SK-N-SH (cell line): ENCODE measurements at regions not wholly inside any gene's neighbourhood (a gene's known extent, or its start where the extent isn't known, plus 50 kb on each side); places are given as distances from the start of the nearest gene placed in this dataset.

Source experiments
- CTCF ChIA-PET: fragments of 300-600, 350-600 bp; formaldehyde crosslinking; extraction: SDS; loops from one replicate; lab custom pipeline; 2021; lab: Yijun Ruan, JAX
- POLR2A ChIA-PET: fragments of 350-600 bp; sonication (Branson Sonifier 250); formaldehyde crosslinking; extraction: SDS; loops from one replicate; lab custom pipeline; 2020; ENCODE audit warnings: antibody characterized with exemption, inconsistent platforms; lab: Yijun Ruan, JAX
- DNase-seq: peaks from one replicate; pipeline ENCODE4 v3.0.0; 2012
- H2AFZ ChIP-seq: fragments of 200-600 bp; sonication (generic); 2 replicates; pipeline ENCODE4 v1.8.1; 2016; ENCODE audit warnings: antibody characterized with exemption, mild to moderate bottlenecking, low read depth
- H3F3A ChIP-seq: fragments of 200-600 bp; sonication (generic); replicated peaks from 2 replicates; pipeline ENCODE3; 2016; ENCODE audit warnings: antibody characterized with exemption, mild to moderate bottlenecking; ENCODE audit not compliant: insufficient read depth
- H3K27ac ChIP-seq, 2 experiments: fragments of 200-500 bp in 1 of 2; fragments of 200-600 bp in 1 of 2; sonication (Bioruptor generic) in 1 of 2; sonication (generic), shearing (Covaris generic) in 1 of 2; 2 replicates each; pipeline versions ENCODE4 v1.5.1 to v1.6.1; 2014 to 2016; ENCODE audit warnings: low read depth in 2 of 2, inconsistent platforms in 1 of 2, low read length in 1 of 2, mild to moderate bottlenecking in 1 of 2, mixed read lengths in 1 of 2
- H3K27me3 ChIP-seq: fragments of 200-600 bp; sonication (generic), shearing (Covaris generic); 2 replicates; pipeline ENCODE4 v1.6.1; 2016; ENCODE audit warnings: mixed run types; ENCODE audit not compliant: insufficient read depth
- H3K36me3 ChIP-seq, 2 experiments: fragments of 200-500 bp in 1 of 2; fragments of 200-600 bp in 1 of 2; sonication (Bioruptor generic) in 1 of 2; sonication (generic) in 1 of 2; replicated peaks in 1 of 2; 2 replicates each; pipeline versions ENCODE3 to v1.5.1; 2014 to 2016; ENCODE audit warnings: low read length in 1 of 2, mild to moderate bottlenecking in 1 of 2; ENCODE audit not compliant: insufficient read depth in 2 of 2, control insufficient read depth in 1 of 2
- H3K4me1 ChIP-seq, 2 experiments: fragments of 200-500 bp in 1 of 2; fragments of 200-600 bp in 1 of 2; sonication (Bioruptor generic) in 1 of 2; sonication (generic), shearing (Covaris generic) in 1 of 2; 2 replicates each; pipeline versions ENCODE4 v1.5.1 to v1.6.1; 2014 to 2016; ENCODE audit warnings: low read depth in 1 of 2, low read length in 1 of 2, mixed run types in 1 of 2; ENCODE audit not compliant: insufficient read depth in 2 of 2, control insufficient read depth in 1 of 2
- H3K4me2 ChIP-seq: fragments of 200-600 bp; sonication (generic), shearing (Covaris generic); 2 replicates; pipeline ENCODE4 v1.6.1; 2017; ENCODE audit warnings: mixed run types
- H3K4me3 ChIP-seq, 2 experiments: fragments of 200-500 bp in 1 of 2; fragments of 200-600 bp in 1 of 2; sonication (Bioruptor generic) in 1 of 2; sonication (generic), shearing (Covaris generic) in 1 of 2; 2 replicates each; pipeline versions ENCODE4 v1.5.1 to v1.8.1; 2014 to 2016; ENCODE audit warnings: low read depth in 2 of 2, inconsistent platforms in 1 of 2, low read length in 1 of 2, mild to moderate bottlenecking in 1 of 2, mixed read lengths in 1 of 2, moderate library complexity in 1 of 2
- H3K79me2 ChIP-seq: fragments of 200-600 bp; sonication (generic); 2 replicates; pipeline ENCODE4 v1.8.1; 2017; ENCODE audit warnings: mild to moderate bottlenecking; ENCODE audit not compliant: insufficient read depth
- H3K9ac ChIP-seq: fragments of 200-600 bp; sonication (generic); 2 replicates; pipeline ENCODE4 v1.6.1; 2017; ENCODE audit warnings: mixed run types
- H3K9me2 ChIP-seq: fragments of 200-600 bp; sonication (generic); 2 replicates; pipeline ENCODE4 v1.6.1; 2017; ENCODE audit warnings: mixed run types
- H3K9me3 ChIP-seq: fragments of 200-600 bp; sonication (generic); 2 replicates; pipeline ENCODE4 v1.6.1; 2017; ENCODE audit warnings: mixed run types, mild to moderate bottlenecking, moderate library complexity
- H4K20me1 ChIP-seq: fragments of 200-600 bp; sonication (generic); 2 replicates; pipeline ENCODE4 v1.6.1; 2017; ENCODE audit warnings: mild to moderate bottlenecking, mixed run types; ENCODE audit not compliant: insufficient read depth
- CHD2 ChIP-seq: fragments of 150-350 bp; IDR thresholded peaks from 2 replicates; pipeline ENCODE4 v1.6.1; 2018; ENCODE audit warnings: low read length; ENCODE audit not compliant: partially characterized antibody
- GABPA ChIP-seq: IDR thresholded peaks from 2 replicates; pipeline ENCODE4 v1.4.0; 2012; ENCODE audit warnings: low read depth, mild to moderate bottlenecking
- IRF3 ChIP-seq: fragments of 150-350 bp; IDR thresholded peaks from 2 replicates; pipeline ENCODE4 v1.6.1; 2016; ENCODE audit warnings: mild to moderate bottlenecking, low read depth, low read length
- JUND ChIP-seq: IDR thresholded peaks from 2 replicates; pipeline ENCODE4 v1.4.0; 2012
- MEF2A ChIP-seq: IDR thresholded peaks from 2 replicates; pipeline ENCODE4 v1.4.0; 2012; ENCODE audit warnings: low read depth, borderline replicate concordance
- NFIC ChIP-seq: IDR thresholded peaks from 2 replicates; pipeline ENCODE4 v1.4.0; 2012; ENCODE audit warnings: borderline replicate concordance
- POLR2AphosphoS5 ChIP-seq: IDR thresholded peaks from 2 replicates; pipeline ENCODE4 v1.6.1; 2012; ENCODE audit warnings: low read depth, low read length
- RCOR1 ChIP-seq: fragments of 150-350 bp; IDR thresholded peaks from 2 replicates; pipeline ENCODE4 v1.6.1; 2017; ENCODE audit warnings: antibody characterized with exemption, low read length
- RXRA ChIP-seq: IDR thresholded peaks from 2 replicates; pipeline ENCODE4 v1.4.0; 2012; ENCODE audit warnings: low read depth, mild to moderate bottlenecking, borderline replicate concordance
- SMC3 ChIP-seq: IDR thresholded peaks from 2 replicates; pipeline ENCODE4 v1.6.1; 2012; ENCODE audit warnings: low read depth, low read length, improper control_type of control experiment
- WGBS: methylation state at CpG from one replicate; pipeline ENCODE4 v1.1.6; 2017; ENCODE audit warnings: low lambda C conversion rate; 5-methylcytosine and 5-hydroxymethylcytosine counted together
- TF ChIP-seq, protein P1 (sequence below): fragments of 150-350 bp; IDR thresholded peaks from 2 replicates; pipeline ENCODE4 v1.6.1; 2017; ENCODE audit warnings: antibody characterized with exemption, low read length, low read depth, borderline replicate concordance
- TF ChIP-seq, protein P2 (sequence below): fragments of 200-600 bp; sonication (generic); IDR thresholded peaks from 2 replicates; pipeline ENCODE4 v1.6.1; 2017; ENCODE audit warnings: antibody characterized with exemption, mild to moderate bottlenecking, moderate library complexity
- TF ChIP-seq, protein P3 (sequence below): IDR thresholded peaks from 2 replicates; pipeline ENCODE4 v1.4.0; 2012; ENCODE audit warnings: low read depth
- TF ChIP-seq, protein P4 (sequence below): IDR thresholded peaks from 2 replicates; pipeline ENCODE4; 2012

GRCh38 chr18:38633333-38633732 lies 1067.7 kb upstream of the CELF4 start:
- H3K79me2 ChIP-seq: no peaks in the 10 kb centered on the region
- H4K20me1 ChIP-seq: no peaks in the 10 kb centered on the region
- 9% methylated on average over 1 of the region's 1 CpG for WGBS
- H2AFZ ChIP-seq: no peak overlapping the region
- no peak overlapping the region for H3K9ac ChIP-seq
- no peaks in the 10 kb centered on the region for H3K9me2 ChIP-seq
- H3K36me3 ChIP-seq: no peaks in the 10 kb centered on the region
- no peaks in the 10 kb centered on the region; the same call in 1 of the 2 replicates for H3K9me3 ChIP-seq
- ChIA-PET CTCF (no interaction called here), POLR2A (no interaction called here)
- no peak overlapping the region for H3K4me2 ChIP-seq
- no peak overlapping the region for H3K27ac ChIP-seq
- no peak for TF ChIP-seq JUND
- TF ChIP-seq, protein P1, sequence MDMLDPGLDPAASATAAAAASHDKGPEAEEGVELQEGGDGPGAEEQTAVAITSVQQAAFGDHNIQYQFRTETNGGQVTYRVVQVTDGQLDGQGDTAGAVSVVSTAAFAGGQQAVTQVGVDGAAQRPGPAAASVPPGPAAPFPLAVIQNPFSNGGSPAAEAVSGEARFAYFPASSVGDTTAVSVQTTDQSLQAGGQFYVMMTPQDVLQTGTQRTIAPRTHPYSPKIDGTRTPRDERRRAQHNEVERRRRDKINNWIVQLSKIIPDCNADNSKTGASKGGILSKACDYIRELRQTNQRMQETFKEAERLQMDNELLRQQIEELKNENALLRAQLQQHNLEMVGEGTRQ: no peak
- no peak overlapping the region for H3K4me3 ChIP-seq
- no peaks in the 10 kb centered on the region for H3F3A ChIP-seq
- H3K27me3 ChIP-seq: no peaks in the 10 kb centered on the region
- H3K4me1 ChIP-seq: no peaks in the 10 kb centered on the region
- DNase-seq: no peak

- Histone ChIP-seq H3K79me2 (no peaks in the 10 kb centered on the region), H3K36me3 (no peaks in the 10 kb centered on the region), H3F3A (no peaks in the 10 kb centered on the region), H3K9me3 (peaks cover 9% of the 10 kb centered on the region), H3K27me3 (no peaks in the 10 kb centered on the region), H3K27ac (no peak overlapping the region), H2AFZ (no peak overlapping the region), H3K9ac (no peak overlapping the region), H3K4me3 (no peak overlapping the region), H3K4me2 (no peak overlapping the region), H4K20me1 (no peaks in the 10 kb centered on the region), H3K9me2 (peaks cover 3% of the 10 kb centered on the region; the same call in 1 of the 2 replicates), H3K4me1 (no peaks in the 10 kb centered on the region; a peak in 1 of 4 replicates)
- CTCF ChIA-PET: interaction anchor here (0.7 kb wide), 1 partner anchor 8 kb away, joined by 4 read pairs; no protein-coding TSS in a partner anchor
- no peak for DNase-seq
- POLR2A ChIA-PET: no interaction called here
- TF ChIP-seq, protein P2, sequence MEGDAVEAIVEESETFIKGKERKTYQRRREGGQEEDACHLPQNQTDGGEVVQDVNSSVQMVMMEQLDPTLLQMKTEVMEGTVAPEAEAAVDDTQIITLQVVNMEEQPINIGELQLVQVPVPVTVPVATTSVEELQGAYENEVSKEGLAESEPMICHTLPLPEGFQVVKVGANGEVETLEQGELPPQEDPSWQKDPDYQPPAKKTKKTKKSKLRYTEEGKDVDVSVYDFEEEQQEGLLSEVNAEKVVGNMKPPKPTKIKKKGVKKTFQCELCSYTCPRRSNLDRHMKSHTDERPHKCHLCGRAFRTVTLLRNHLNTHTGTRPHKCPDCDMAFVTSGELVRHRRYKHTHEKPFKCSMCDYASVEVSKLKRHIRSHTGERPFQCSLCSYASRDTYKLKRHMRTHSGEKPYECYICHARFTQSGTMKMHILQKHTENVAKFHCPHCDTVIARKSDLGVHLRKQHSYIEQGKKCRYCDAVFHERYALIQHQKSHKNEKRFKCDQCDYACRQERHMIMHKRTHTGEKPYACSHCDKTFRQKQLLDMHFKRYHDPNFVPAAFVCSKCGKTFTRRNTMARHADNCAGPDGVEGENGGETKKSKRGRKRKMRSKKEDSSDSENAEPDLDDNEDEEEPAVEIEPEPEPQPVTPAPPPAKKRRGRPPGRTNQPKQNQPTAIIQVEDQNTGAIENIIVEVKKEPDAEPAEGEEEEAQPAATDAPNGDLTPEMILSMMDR: no peak
- TF ChIP-seq NFIC (no peak), MEF2A (no peak), POLR2AphosphoS5 (no peak), GABPA (no peak)
- TF ChIP-seq, protein P3, sequence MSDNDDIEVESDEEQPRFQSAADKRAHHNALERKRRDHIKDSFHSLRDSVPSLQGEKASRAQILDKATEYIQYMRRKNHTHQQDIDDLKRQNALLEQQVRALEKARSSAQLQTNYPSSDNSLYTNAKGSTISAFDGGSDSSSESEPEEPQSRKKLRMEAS: no peak
- TF ChIP-seq, protein P1: no peak
Observed at GRCh38 chr18:38619129-38619528, 1053.5 kb upstream of the CELF4 start.

- 15% methylated on average over 4 of the region's 4 CpGs for WGBS
- Histone ChIP-seq H2AFZ (no peak overlapping the region), H3K27ac (no peak overlapping the region), H3K4me2 (no peak overlapping the region), H3K9me3 (peaks cover 8% of the 10 kb centered on the region), H3K4me3 (no peak overlapping the region), H3K27me3 (no peaks in the 10 kb centered on the region), H3K9ac (no peak overlapping the region), H3F3A (no peaks in the 10 kb centered on the region), H3K9me2 (no peaks in the 10 kb centered on the region), H4K20me1 (no peaks in the 10 kb centered on the region), H3K79me2 (no peaks in the 10 kb centered on the region), H3K4me1 (no peaks in the 10 kb centered on the region; a peak in 1 of 4 replicates), H3K36me3 (no peaks in the 10 kb centered on the region)
- CTCF ChIA-PET: no interaction called here
- POLR2A ChIA-PET: no interaction called here
- DNase-seq: no peak
- TF ChIP-seq, protein P4, sequence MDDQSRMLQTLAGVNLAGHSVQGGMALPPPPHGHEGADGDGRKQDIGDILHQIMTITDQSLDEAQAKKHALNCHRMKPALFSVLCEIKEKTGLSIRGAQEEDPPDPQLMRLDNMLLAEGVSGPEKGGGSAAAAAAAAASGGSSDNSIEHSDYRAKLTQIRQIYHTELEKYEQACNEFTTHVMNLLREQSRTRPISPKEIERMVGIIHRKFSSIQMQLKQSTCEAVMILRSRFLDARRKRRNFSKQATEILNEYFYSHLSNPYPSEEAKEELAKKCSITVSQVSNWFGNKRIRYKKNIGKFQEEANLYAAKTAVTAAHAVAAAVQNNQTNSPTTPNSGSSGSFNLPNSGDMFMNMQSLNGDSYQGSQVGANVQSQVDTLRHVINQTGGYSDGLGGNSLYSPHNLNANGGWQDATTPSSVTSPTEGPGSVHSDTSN: no peak
- no peak for TF ChIP-seq MEF2A
- no peak for TF ChIP-seq SMC3
- no peak for TF ChIP-seq IRF3
- no peak for TF ChIP-seq RXRA
- TF ChIP-seq CHD2: no peak
- no peak for TF ChIP-seq RCOR1
Observed at GRCh38 chr18:38616306-38616705, 1050.7 kb upstream of the CELF4 start.
